ENCODE measurements at regions not wholly inside any gene's neighbourhood (a gene's known extent, or its start where the extent isn't known, plus 50 kb on each side); places are given as distances from the start of the nearest gene placed in this dataset.
A peak's percentile ranks its signal among the peaks of the same experiment; 100 is the strongest.

DNA sequence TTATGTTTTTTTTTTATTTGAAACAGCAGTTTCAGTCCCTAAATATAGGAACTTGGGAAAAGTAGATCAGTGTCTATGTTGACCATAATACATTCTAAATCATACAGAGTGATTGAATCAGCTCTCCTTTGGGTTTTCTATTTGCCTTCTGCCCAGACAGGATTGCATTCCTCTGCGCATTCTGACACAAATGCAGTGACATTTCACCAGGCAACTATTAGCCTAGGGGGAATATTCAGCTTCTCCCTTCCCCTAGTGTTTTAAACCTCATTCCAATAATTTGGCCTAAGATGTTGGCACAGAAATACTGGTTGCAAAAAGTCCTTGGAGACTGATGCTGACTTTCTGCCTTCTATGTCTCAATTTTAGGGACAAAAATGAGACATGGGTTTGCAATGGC lies 172.8 kb downstream of the PTGER3 start:
- peaks cover 0 to 8% (median 0%) of the 10 kb centered on the region in 11 donors for H3K9me3 ChIP-seq
- peaks cover 0 to 23% (median 5%) of the 10 kb centered on the region in 9 donors for H3K4me1 ChIP-seq
- no peak overlapping the region for H3K4me3 ChIP-seq
- TF ChIP-seq, protein P1, sequence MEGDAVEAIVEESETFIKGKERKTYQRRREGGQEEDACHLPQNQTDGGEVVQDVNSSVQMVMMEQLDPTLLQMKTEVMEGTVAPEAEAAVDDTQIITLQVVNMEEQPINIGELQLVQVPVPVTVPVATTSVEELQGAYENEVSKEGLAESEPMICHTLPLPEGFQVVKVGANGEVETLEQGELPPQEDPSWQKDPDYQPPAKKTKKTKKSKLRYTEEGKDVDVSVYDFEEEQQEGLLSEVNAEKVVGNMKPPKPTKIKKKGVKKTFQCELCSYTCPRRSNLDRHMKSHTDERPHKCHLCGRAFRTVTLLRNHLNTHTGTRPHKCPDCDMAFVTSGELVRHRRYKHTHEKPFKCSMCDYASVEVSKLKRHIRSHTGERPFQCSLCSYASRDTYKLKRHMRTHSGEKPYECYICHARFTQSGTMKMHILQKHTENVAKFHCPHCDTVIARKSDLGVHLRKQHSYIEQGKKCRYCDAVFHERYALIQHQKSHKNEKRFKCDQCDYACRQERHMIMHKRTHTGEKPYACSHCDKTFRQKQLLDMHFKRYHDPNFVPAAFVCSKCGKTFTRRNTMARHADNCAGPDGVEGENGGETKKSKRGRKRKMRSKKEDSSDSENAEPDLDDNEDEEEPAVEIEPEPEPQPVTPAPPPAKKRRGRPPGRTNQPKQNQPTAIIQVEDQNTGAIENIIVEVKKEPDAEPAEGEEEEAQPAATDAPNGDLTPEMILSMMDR (IDR thresholded peaks at IDR 0.05): no peak
- no peaks in the 10 kb centered on the region for H3K27me3 ChIP-seq
- intact Hi-C loops (cut with DNase I): no loop called here
- ATAC-seq (peak in 1 of 8 donors; percentile 19), DNase-seq (no peak)
- H3K27ac ChIP-seq: no peak overlapping the region
- 84 to 85% methylated on average over 1 of the region's 1 CpG for WGBS, 2 donors
- no peaks in the 10 kb centered on the region for H3K36me3 ChIP-seq

DNA sequence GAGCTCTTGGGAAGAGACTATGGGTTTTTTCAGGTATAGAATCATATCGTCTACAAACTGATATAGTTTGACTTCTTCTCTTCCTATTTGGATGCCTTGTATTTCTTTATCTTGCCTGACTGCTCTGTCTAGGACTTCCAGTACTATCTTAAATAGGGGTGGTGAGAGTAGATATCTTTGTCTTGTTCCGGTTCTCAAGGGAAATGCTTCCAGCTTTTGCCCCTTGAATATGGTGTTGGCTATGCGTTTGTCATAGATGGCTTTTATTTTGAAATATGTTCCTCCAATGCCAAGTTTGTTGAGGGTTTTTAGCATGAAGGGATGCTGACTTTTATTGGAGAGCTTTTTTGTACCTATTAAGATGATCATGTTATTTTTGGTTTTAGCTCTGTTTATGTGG lies 170.3 kb downstream of the PTGER3 start:
- H3K9me3 ChIP-seq: peaks cover 0 to 7% (median 0%) of the 10 kb centered on the region in 11 donors
- WGBS, 2 donors: 62 to 64% methylated on average over 3 of the region's 3 CpGs
- no peak for DNase-seq
- no peak for ATAC-seq
- H3K36me3 ChIP-seq: no peaks in the 10 kb centered on the region
- no peaks in the 10 kb centered on the region for H3K27me3 ChIP-seq
- peaks cover 0 to 18% (median 0%) of the 10 kb centered on the region in 9 donors for H3K4me1 ChIP-seq
- intact Hi-C loops (cut with DNase I): no loop called here
- no peak overlapping the region for H3K27ac ChIP-seq
- TF ChIP-seq, protein P1 (IDR thresholded peaks at IDR 0.05): no peak
- H3K4me3 ChIP-seq: no peak overlapping the region

GRCh38 chr1:70887936-70888335 lies 159.7 kb downstream of the PTGER3 start:
- DNase-seq (no peak), ATAC-seq (no peak)
- no peak overlapping the region for H3K4me3 ChIP-seq
- intact Hi-C loops (cut with DNase I): no loop called here
- no peak overlapping the region for H3K27ac ChIP-seq
- 36 to 37% methylated on average over 3 of the region's 3 CpGs for WGBS, 2 donors
- peaks cover 0 to 19% (median 4%) of the 10 kb centered on the region in 9 donors for H3K4me1 ChIP-seq
- no peaks in the 10 kb centered on the region for H3K36me3 ChIP-seq
- H3K27me3 ChIP-seq: no peaks in the 10 kb centered on the region
- TF ChIP-seq, protein P1 (IDR thresholded peaks at IDR 0.05): no peak
- no peaks in the 10 kb centered on the region for H3K9me3 ChIP-seq

GRCh38 chr1:70888722-70889121 lies 158.9 kb downstream of the PTGER3 start:
- intact Hi-C loops (cut with DNase I): no loop called here
- H3K4me1 ChIP-seq: peaks cover 0 to 19% (median 4%) of the 10 kb centered on the region in 9 donors
- no peak for ATAC-seq
- no peaks in the 10 kb centered on the region for H3K27me3 ChIP-seq
- no peak for DNase-seq
- H3K27ac ChIP-seq: no peak overlapping the region
- H3K9me3 ChIP-seq: no peaks in the 10 kb centered on the region
- WGBS, 2 donors: 80 to 87% methylated on average over 4 of the region's 4 CpGs
- no peaks in the 10 kb centered on the region for H3K36me3 ChIP-seq
- no peak overlapping the region for H3K4me3 ChIP-seq
- TF ChIP-seq, protein P1 (IDR thresholded peaks at IDR 0.05): no peak
